Endodermal cell (in vitro differentiated cells): ENCODE measurements at regions not wholly inside any gene's neighbourhood (a gene's known extent, or its start where the extent isn't known, plus 50 kb on each side); places are given as distances from the start of the nearest gene placed in this dataset.

Experiments used
- DNase-seq: peaks from one replicate; pipeline ENCODE4 v3.0.0-alpha.2; 2017
- H3K27ac ChIP-seq: 2 replicates; pipeline ENCODE4 v1.5.1; 2013; ENCODE audit warnings: mild to moderate bottlenecking, low read depth, low read length, moderate library complexity
- H3K27me3 ChIP-seq: 2 replicates; pipeline ENCODE4 v1.6.1; 2013; ENCODE audit warnings: mild to moderate bottlenecking, low read length, moderate library complexity; ENCODE audit not compliant: insufficient read depth, control insufficient read depth, poor library complexity, severe bottlenecking
- H3K36me3 ChIP-seq: 2 replicates; pipeline ENCODE4 v1.7.0; 2013; ENCODE audit warnings: mild to moderate bottlenecking, low read length, moderate library complexity; ENCODE audit not compliant: control insufficient read depth, insufficient read depth
- H3K4me1 ChIP-seq: one replicate; pipeline ENCODE4 v1.7.0; 2013; ENCODE audit warnings: low read length; ENCODE audit not compliant: control insufficient read depth, insufficient read depth
- H3K4me3 ChIP-seq: 2 replicates; pipeline ENCODE4 v1.5.1; 2013; ENCODE audit warnings: mild to moderate bottlenecking, low read length, moderate library complexity
- H3K9ac ChIP-seq: 2 replicates; pipeline ENCODE4 v1.6.1; 2013; ENCODE audit warnings: mild to moderate bottlenecking, low read length, moderate library complexity; ENCODE audit not compliant: poor library complexity, severe bottlenecking; ENCODE audit errors: extremely low read depth
- H3K9me3 ChIP-seq: 2 replicates; pipeline ENCODE4 v1.6.1; 2013; ENCODE audit warnings: mild to moderate bottlenecking, low read length, moderate library complexity; ENCODE audit not compliant: control insufficient read depth
- H3K27ac Mint-ChIP-seq: 2 replicates; pipeline ENCODE4 v1.8.0; 2020; ENCODE audit warnings: mixed read lengths
- H3K27me3 Mint-ChIP-seq: 2 replicates; pipeline ENCODE4 v1.8.0; 2021; ENCODE audit warnings: mild to moderate bottlenecking, mixed read lengths; ENCODE audit not compliant: insufficient read depth
- H3K36me3 Mint-ChIP-seq: 2 replicates; pipeline ENCODE4 v1.8.0; 2020; ENCODE audit warnings: low read depth, mixed read lengths
- H3K4me1 Mint-ChIP-seq: 2 replicates; pipeline ENCODE4 v1.8.0; 2020; ENCODE audit warnings: mixed read lengths
- H3K4me3 Mint-ChIP-seq: 2 replicates; pipeline ENCODE4 v1.8.0; 2020; ENCODE audit warnings: mild to moderate bottlenecking, moderate library complexity, mixed read lengths
- H3K9me3 Mint-ChIP-seq: 2 replicates; pipeline ENCODE4 v1.8.0; 2020; ENCODE audit warnings: mild to moderate bottlenecking, mixed read lengths
- WGBS, 2 experiments: methylation state at CpG; one replicate each; pipeline versions ENCODE4 v1.1.5 to v1.1.7; 2013; ENCODE audit warnings: missing lambda C conversion rate in 2 of 2, mixed read lengths in 1 of 2; ENCODE audit not compliant: insufficient coverage in 1 of 2, insufficient read length in 1 of 2; 5-methylcytosine and 5-hydroxymethylcytosine counted together
- TF ChIP-seq, protein P1 (sequence below): fragments of 200-600 bp; sonication (generic); conservative IDR thresholded peaks from 2 replicates; pipeline ENCODE4 v1.5.0; 2021; ENCODE audit warnings: antibody characterized with exemption, mild to moderate bottlenecking

DNA sequence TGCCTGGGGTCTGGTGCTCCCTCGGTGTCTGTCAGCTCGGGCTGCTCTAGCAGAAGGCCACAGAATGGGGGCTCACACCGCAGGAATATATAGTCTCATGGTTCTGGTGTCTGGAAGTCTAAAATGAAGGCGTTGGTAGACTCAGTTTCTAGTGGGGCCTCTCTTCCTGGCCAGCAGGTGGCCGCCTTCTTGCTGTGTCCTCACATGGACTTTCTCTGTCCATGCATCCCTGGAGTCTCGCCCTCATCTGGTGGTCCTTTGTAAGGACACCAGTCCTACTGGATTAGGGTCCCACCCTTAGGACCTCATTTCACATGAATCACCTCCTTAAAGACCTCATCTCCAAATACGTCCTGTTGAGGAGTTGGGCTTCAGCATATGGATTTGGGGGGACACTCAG, 65.7 kb downstream of the RRM2 start:
- Mint-ChIP-seq H3K36me3 (no peaks in the 10 kb centered on the region), H3K4me3 (no peak overlapping the region), H3K27ac (no peak overlapping the region), H3K27me3 (no peaks in the 10 kb centered on the region), H3K9me3 (no peaks in the 10 kb centered on the region), H3K4me1 (no peaks in the 10 kb centered on the region)
- H3K4me1 ChIP-seq, result no peaks in the 10 kb centered on the region
- H3K27me3 ChIP-seq, result no peaks in the 10 kb centered on the region
- H3K27ac ChIP-seq, result no peak overlapping the region
- no peak overlapping the region for H3K4me3 ChIP-seq
- DNase-seq, result peak; percentile 71
- no peak overlapping the region for H3K9ac ChIP-seq
- 85 to 92% methylated on average over 6 to 7 of the region's 7 CpGs for WGBS, 2 experiments
- no peaks in the 10 kb centered on the region for H3K9me3 ChIP-seq
- H3K36me3 ChIP-seq, result no peaks in the 10 kb centered on the region
- TF ChIP-seq, protein P1, sequence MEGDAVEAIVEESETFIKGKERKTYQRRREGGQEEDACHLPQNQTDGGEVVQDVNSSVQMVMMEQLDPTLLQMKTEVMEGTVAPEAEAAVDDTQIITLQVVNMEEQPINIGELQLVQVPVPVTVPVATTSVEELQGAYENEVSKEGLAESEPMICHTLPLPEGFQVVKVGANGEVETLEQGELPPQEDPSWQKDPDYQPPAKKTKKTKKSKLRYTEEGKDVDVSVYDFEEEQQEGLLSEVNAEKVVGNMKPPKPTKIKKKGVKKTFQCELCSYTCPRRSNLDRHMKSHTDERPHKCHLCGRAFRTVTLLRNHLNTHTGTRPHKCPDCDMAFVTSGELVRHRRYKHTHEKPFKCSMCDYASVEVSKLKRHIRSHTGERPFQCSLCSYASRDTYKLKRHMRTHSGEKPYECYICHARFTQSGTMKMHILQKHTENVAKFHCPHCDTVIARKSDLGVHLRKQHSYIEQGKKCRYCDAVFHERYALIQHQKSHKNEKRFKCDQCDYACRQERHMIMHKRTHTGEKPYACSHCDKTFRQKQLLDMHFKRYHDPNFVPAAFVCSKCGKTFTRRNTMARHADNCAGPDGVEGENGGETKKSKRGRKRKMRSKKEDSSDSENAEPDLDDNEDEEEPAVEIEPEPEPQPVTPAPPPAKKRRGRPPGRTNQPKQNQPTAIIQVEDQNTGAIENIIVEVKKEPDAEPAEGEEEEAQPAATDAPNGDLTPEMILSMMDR, result peak; percentile 89

- no peaks in the 10 kb centered on the region for H3K9me3 Mint-ChIP-seq
- Histone ChIP-seq H3K9me3 (no peaks in the 10 kb centered on the region), H3K27me3 (no peaks in the 10 kb centered on the region), H3K9ac (no peak overlapping the region), H3K4me1 (no peaks in the 10 kb centered on the region), H3K36me3 (no peaks in the 10 kb centered on the region), H3K4me3 (no peak overlapping the region), H3K27ac (no peak overlapping the region)
- H3K4me1 Mint-ChIP-seq, result no peaks in the 10 kb centered on the region
- H3K27ac Mint-ChIP-seq, result no peak overlapping the region
- no peaks in the 10 kb centered on the region for H3K36me3 Mint-ChIP-seq
- WGBS, 2 experiments, result 94 to 95% methylated on average over 4 to 12 of the region's 12 CpGs
- no peaks in the 10 kb centered on the region for H3K27me3 Mint-ChIP-seq
- no peak for DNase-seq
- TF ChIP-seq, protein P1, result no peak
- no peak overlapping the region for H3K4me3 Mint-ChIP-seq
These were observed 66.3 kb downstream of the RRM2 start for GRCh38 chr2:10188729-10189305.

- H3K4me1 ChIP-seq, result no peaks in the 10 kb centered on the region
- Mint-ChIP-seq H3K27ac (no peak overlapping the region), H3K27me3 (no peaks in the 10 kb centered on the region), H3K4me1 (no peaks in the 10 kb centered on the region), H3K9me3 (no peaks in the 10 kb centered on the region), H3K4me3 (no peak overlapping the region), H3K36me3 (no peaks in the 10 kb centered on the region)
- H3K27me3 ChIP-seq, result no peaks in the 10 kb centered on the region
- no peaks in the 10 kb centered on the region for H3K36me3 ChIP-seq
- TF ChIP-seq, protein P1, result no peak
- H3K4me3 ChIP-seq, result no peak overlapping the region
- WGBS, 2 experiments, result 100% methylated on average over 3 of the region's 3 CpGs; no CpG with 5 or more reads in 1 of the 2 experiments
- DNase-seq, result no peak
- no peaks in the 10 kb centered on the region for H3K9me3 ChIP-seq
- no peak overlapping the region for H3K27ac ChIP-seq
- H3K9ac ChIP-seq, result no peak overlapping the region
These were observed 67.7 kb downstream of the RRM2 start for GRCh38 chr2:10190255-10190654.
